ENCODE measurements at regions not wholly inside any gene's neighbourhood (a gene's known extent, or its start where the extent isn't known, plus 50 kb on each side); places are given as distances from the start of the nearest gene placed in this dataset.

- no peak overlapping the region for H2BK15ac ChIP-seq (ENCODE audit: low read length)
- no peak overlapping the region for H2AFZ ChIP-seq (ENCODE audit: low read length)
- no peak for DNase-seq (ENCODE audit: low spot score)
- H3K14ac ChIP-seq (ENCODE audit: low read length), result no peak overlapping the region
- H3K79me1 ChIP-seq (ENCODE audit: low read depth, low read length), result no peaks in the 10 kb centered on the region
- no peak overlapping the region for H2AK5ac ChIP-seq (ENCODE audit: low read depth, low read length)
- no peak overlapping the region for H3K4ac ChIP-seq (ENCODE audit: low read length)
- H2BK5ac ChIP-seq (ENCODE audit: low read length), result no peak overlapping the region
- H3K4me3 ChIP-seq (ENCODE audit: low read length in 2 of 2), result no peak overlapping the region
- H3K9me3 ChIP-seq (replicated peaks in 1 of 2; ENCODE audit: control insufficient read depth in 2 of 2, insufficient read depth in 1 of 2, low read depth in 1 of 2, low read length in 2 of 2), result peaks cover 0 to 3% of the 10 kb centered on the region in 2 donors
- no peak overlapping the region for H2BK120ac ChIP-seq (ENCODE audit: low read depth, low read length)
- no peak overlapping the region for H3K23ac ChIP-seq (ENCODE audit: low read depth, low read length, poor library complexity)
- no peak overlapping the region for H3K27ac ChIP-seq (replicated peaks; ENCODE audit: low read length)
- no peaks in the 10 kb centered on the region for H3K36me3 ChIP-seq (replicated peaks in 1 of 2; ENCODE audit: control insufficient read depth in 2 of 2, insufficient read depth in 2 of 2, low read length in 2 of 2)
- no peak overlapping the region for H3K9ac ChIP-seq (ENCODE audit: low read depth, low read length, poor library complexity)
- no peak overlapping the region for H3K4me2 ChIP-seq (ENCODE audit: insufficient read depth, low read length, poor library complexity, severe bottlenecking)
- H3K27me3 ChIP-seq (ENCODE audit: control insufficient read depth in 3 of 3, insufficient read depth in 3 of 3, low read depth in 1 of 3, low read length in 3 of 3), result no peaks in the 10 kb centered on the region
- no peak overlapping the region for H4K8ac ChIP-seq (ENCODE audit: low read depth, low read length)
- no CpG with 5 or more reads among the region's 1 CpG for WGBS, 2 donors (ENCODE audit: extremely low coverage in 2 of 2, insufficient read length in 2 of 2, insufficient replicate concordance in 1 of 2)
- H3K18ac ChIP-seq (ENCODE audit: low read length), result no peak overlapping the region
- H4K91ac ChIP-seq (ENCODE audit: low read depth, low read length, poor library complexity), result no peak overlapping the region
- H2BK12ac ChIP-seq (ENCODE audit: low read length), result no peak overlapping the region
- peaks cover 0 to 8% of the 10 kb centered on the region in 2 donors for H3K4me1 ChIP-seq (ENCODE audit: control insufficient read depth in 2 of 2, insufficient read depth in 1 of 2, low read depth in 1 of 2, low read length in 2 of 2)
These were observed 418.4 kb upstream of the JAG1 start for GRCh38 chr20:11092151-11092550.

GRCh38 chr20:11094196-11094595, 420.4 kb upstream of the JAG1 start:
- Histone ChIP-seq H4K91ac (ENCODE audit: low read depth, low read length, poor library complexity) (no peak overlapping the region), H2AFZ (ENCODE audit: low read length) (no peak overlapping the region), H3K4me2 (ENCODE audit: insufficient read depth, low read length, poor library complexity, severe bottlenecking) (no peak overlapping the region), H2BK15ac (ENCODE audit: low read length) (no peak overlapping the region), H3K27ac (replicated peaks; ENCODE audit: low read length) (no peak overlapping the region), H3K27me3 (ENCODE audit: control insufficient read depth in 3 of 3, insufficient read depth in 3 of 3, low read depth in 1 of 3, low read length in 3 of 3) (no peaks in the 10 kb centered on the region), H3K4ac (ENCODE audit: low read length) (no peak overlapping the region), H3K79me1 (ENCODE audit: low read depth, low read length) (no peaks in the 10 kb centered on the region), H3K4me1 (ENCODE audit: control insufficient read depth in 2 of 2, insufficient read depth in 1 of 2, low read depth in 1 of 2, low read length in 2 of 2) (peaks cover 0 to 8% of the 10 kb centered on the region in 2 donors), H2BK12ac (ENCODE audit: low read length) (no peak overlapping the region), H3K23ac (ENCODE audit: low read depth, low read length, poor library complexity) (no peak overlapping the region), H3K4me3 (ENCODE audit: low read length in 2 of 2) (no peak overlapping the region), H3K36me3 (replicated peaks in 1 of 2; ENCODE audit: control insufficient read depth in 2 of 2, insufficient read depth in 2 of 2, low read length in 2 of 2) (no peaks in the 10 kb centered on the region), H3K18ac (ENCODE audit: low read length) (no peak overlapping the region), H4K8ac (ENCODE audit: low read depth, low read length) (no peak overlapping the region), H3K9me3 (replicated peaks in 1 of 2; ENCODE audit: control insufficient read depth in 2 of 2, insufficient read depth in 1 of 2, low read depth in 1 of 2, low read length in 2 of 2) (no peaks in the 10 kb centered on the region), H3K9ac (ENCODE audit: low read depth, low read length, poor library complexity) (no peak overlapping the region), H2BK120ac (ENCODE audit: low read depth, low read length) (no peak overlapping the region), H3K14ac (ENCODE audit: low read length) (no peak overlapping the region), H2BK5ac (ENCODE audit: low read length) (no peak overlapping the region), H2AK5ac (ENCODE audit: low read depth, low read length) (no peak overlapping the region)
- WGBS, 2 donors (ENCODE audit: extremely low coverage in 2 of 2, insufficient read length in 2 of 2, insufficient replicate concordance in 1 of 2), result no CpG with 5 or more reads among the region's 1 CpG
- DNase-seq (ENCODE audit: low spot score), result no peak

- no CpG with 5 or more reads among the region's 2 CpGs for WGBS, 2 donors (ENCODE audit: extremely low coverage in 2 of 2, insufficient read length in 2 of 2, insufficient replicate concordance in 1 of 2)
These were observed 420.9 kb upstream of the JAG1 start for GRCh38 chr20:11094711-11095110.

GRCh38 chr20:11098888-11099287, 425.1 kb upstream of the JAG1 start:
- Histone ChIP-seq H3K27ac (replicated peaks; ENCODE audit: low read length) (no peak overlapping the region), H3K27me3 (ENCODE audit: control insufficient read depth in 3 of 3, insufficient read depth in 3 of 3, low read depth in 1 of 3, low read length in 3 of 3) (no peaks in the 10 kb centered on the region), H3K36me3 (replicated peaks in 1 of 2; ENCODE audit: control insufficient read depth in 2 of 2, insufficient read depth in 2 of 2, low read length in 2 of 2) (no peaks in the 10 kb centered on the region), H4K91ac (ENCODE audit: low read depth, low read length, poor library complexity) (no peak overlapping the region), H3K9me3 (replicated peaks in 1 of 2; ENCODE audit: control insufficient read depth in 2 of 2, insufficient read depth in 1 of 2, low read depth in 1 of 2, low read length in 2 of 2) (no peaks in the 10 kb centered on the region), H3K4me3 (ENCODE audit: low read length in 2 of 2) (no peak overlapping the region), H2BK12ac (ENCODE audit: low read length) (no peak overlapping the region), H3K9ac (ENCODE audit: low read depth, low read length, poor library complexity) (no peak overlapping the region), H3K4me1 (ENCODE audit: control insufficient read depth in 2 of 2, insufficient read depth in 1 of 2, low read depth in 1 of 2, low read length in 2 of 2) (no peaks in the 10 kb centered on the region), H2BK120ac (ENCODE audit: low read depth, low read length) (no peak overlapping the region), H3K18ac (ENCODE audit: low read length) (no peak overlapping the region), H3K79me1 (ENCODE audit: low read depth, low read length) (no peaks in the 10 kb centered on the region), H3K14ac (ENCODE audit: low read length) (no peak overlapping the region), H2BK15ac (ENCODE audit: low read length) (no peak overlapping the region), H4K8ac (ENCODE audit: low read depth, low read length) (no peak overlapping the region), H2BK5ac (ENCODE audit: low read length) (no peak overlapping the region), H2AFZ (ENCODE audit: low read length) (no peak overlapping the region), H3K4me2 (ENCODE audit: insufficient read depth, low read length, poor library complexity, severe bottlenecking) (no peak overlapping the region), H3K23ac (ENCODE audit: low read depth, low read length, poor library complexity) (no peak overlapping the region), H3K4ac (ENCODE audit: low read length) (no peak overlapping the region), H2AK5ac (ENCODE audit: low read depth, low read length) (no peak overlapping the region)
- DNase-seq (ENCODE audit: low spot score), result no peak
- no CpG with 5 or more reads among the region's 1 CpG for WGBS, 2 donors (ENCODE audit: extremely low coverage in 2 of 2, insufficient read length in 2 of 2, insufficient replicate concordance in 1 of 2)

More at GRCh38 chr20:11094711-11095110, 420.9 kb upstream of the JAG1 start:
- no peak overlapping the region for H2AFZ ChIP-seq (ENCODE audit: low read length)
- H4K8ac ChIP-seq (ENCODE audit: low read depth, low read length), result no peak overlapping the region
- no peak overlapping the region for H3K9ac ChIP-seq (ENCODE audit: low read depth, low read length, poor library complexity)
- H3K79me1 ChIP-seq (ENCODE audit: low read depth, low read length), result no peaks in the 10 kb centered on the region
- no peak overlapping the region for H3K27ac ChIP-seq (replicated peaks; ENCODE audit: low read length)
- H3K4me1 ChIP-seq (ENCODE audit: control insufficient read depth in 2 of 2, insufficient read depth in 1 of 2, low read depth in 1 of 2, low read length in 2 of 2), result peaks cover 0 to 8% of the 10 kb centered on the region in 2 donors
- H3K4ac ChIP-seq (ENCODE audit: low read length), result no peak overlapping the region
- DNase-seq (ENCODE audit: low spot score), result no peak
- no peak overlapping the region for H3K4me3 ChIP-seq (ENCODE audit: low read length in 2 of 2)
- no peak overlapping the region for H3K4me2 ChIP-seq (ENCODE audit: insufficient read depth, low read length, poor library complexity, severe bottlenecking)
- H2AK5ac ChIP-seq (ENCODE audit: low read depth, low read length), result no peak overlapping the region
- no peak overlapping the region for H4K91ac ChIP-seq (ENCODE audit: low read depth, low read length, poor library complexity)
- no peak overlapping the region for H3K23ac ChIP-seq (ENCODE audit: low read depth, low read length, poor library complexity)
- H3K36me3 ChIP-seq (replicated peaks in 1 of 2; ENCODE audit: control insufficient read depth in 2 of 2, insufficient read depth in 2 of 2, low read length in 2 of 2), result no peaks in the 10 kb centered on the region
- H2BK5ac ChIP-seq (ENCODE audit: low read length), result no peak overlapping the region
- no peaks in the 10 kb centered on the region for H3K9me3 ChIP-seq (replicated peaks in 1 of 2; ENCODE audit: control insufficient read depth in 2 of 2, insufficient read depth in 1 of 2, low read depth in 1 of 2, low read length in 2 of 2)
- no peaks in the 10 kb centered on the region for H3K27me3 ChIP-seq (ENCODE audit: control insufficient read depth in 3 of 3, insufficient read depth in 3 of 3, low read depth in 1 of 3, low read length in 3 of 3)
- H2BK12ac ChIP-seq (ENCODE audit: low read length), result no peak overlapping the region
- H3K14ac ChIP-seq (ENCODE audit: low read length), result no peak overlapping the region
- H2BK120ac ChIP-seq (ENCODE audit: low read depth, low read length), result no peak overlapping the region
- no peak overlapping the region for H3K18ac ChIP-seq (ENCODE audit: low read length)
- H2BK15ac ChIP-seq (ENCODE audit: low read length), result no peak overlapping the region

Measured in neuronal stem cell (in vitro differentiated cells).